ENCODE measurements at regions not wholly inside any gene's neighbourhood (a gene's known extent, or its start where the extent isn't known, plus 50 kb on each side); places are given as distances from the start of the nearest gene placed in this dataset.

DNA sequence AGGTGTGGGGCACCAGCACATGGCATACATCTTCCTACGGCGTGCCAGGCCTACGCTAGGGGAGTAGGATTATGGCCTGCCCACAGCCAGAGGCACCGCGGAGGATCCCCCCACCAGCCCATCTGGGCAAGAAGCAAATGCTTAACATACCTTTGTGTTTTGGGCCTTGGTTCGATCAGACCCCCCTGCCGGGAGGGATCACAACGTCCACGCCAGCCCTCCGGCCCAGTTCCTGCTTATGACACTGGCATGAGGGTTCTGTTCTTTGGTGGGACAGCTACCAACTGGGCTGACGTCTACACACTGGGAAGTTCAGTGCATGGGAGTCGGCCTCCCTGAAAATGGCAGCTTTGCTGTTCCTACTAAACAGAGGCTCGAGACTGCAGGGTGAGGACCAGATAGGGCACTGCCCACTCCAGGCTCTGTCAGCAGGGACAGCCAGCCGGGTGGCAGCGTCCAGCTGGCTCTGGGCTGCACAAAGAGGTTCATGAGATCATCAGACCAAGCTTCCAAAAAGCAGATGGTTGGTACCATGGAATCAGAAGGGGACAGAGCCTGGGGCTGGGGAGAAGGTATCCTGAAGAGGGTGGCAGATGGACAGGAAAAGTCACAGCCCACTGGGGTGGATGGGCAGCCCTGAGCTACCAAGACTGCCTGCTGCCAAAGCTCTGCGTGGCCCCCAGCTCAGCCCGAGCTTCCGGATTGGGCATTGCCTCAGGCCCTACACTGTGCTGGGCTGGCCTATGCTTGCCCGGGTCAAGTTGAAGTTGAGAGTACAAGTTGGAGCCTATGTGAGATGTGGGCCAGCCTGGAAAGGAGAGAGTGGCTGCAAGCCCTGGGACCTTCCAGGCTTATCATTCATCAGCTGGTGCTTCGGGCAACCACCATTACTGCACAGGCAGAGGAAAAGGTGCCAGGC, 61.7 kb upstream of the TEX51 start:
- TF ChIP-seq, protein P1, sequence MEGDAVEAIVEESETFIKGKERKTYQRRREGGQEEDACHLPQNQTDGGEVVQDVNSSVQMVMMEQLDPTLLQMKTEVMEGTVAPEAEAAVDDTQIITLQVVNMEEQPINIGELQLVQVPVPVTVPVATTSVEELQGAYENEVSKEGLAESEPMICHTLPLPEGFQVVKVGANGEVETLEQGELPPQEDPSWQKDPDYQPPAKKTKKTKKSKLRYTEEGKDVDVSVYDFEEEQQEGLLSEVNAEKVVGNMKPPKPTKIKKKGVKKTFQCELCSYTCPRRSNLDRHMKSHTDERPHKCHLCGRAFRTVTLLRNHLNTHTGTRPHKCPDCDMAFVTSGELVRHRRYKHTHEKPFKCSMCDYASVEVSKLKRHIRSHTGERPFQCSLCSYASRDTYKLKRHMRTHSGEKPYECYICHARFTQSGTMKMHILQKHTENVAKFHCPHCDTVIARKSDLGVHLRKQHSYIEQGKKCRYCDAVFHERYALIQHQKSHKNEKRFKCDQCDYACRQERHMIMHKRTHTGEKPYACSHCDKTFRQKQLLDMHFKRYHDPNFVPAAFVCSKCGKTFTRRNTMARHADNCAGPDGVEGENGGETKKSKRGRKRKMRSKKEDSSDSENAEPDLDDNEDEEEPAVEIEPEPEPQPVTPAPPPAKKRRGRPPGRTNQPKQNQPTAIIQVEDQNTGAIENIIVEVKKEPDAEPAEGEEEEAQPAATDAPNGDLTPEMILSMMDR (conservative IDR thresholded peaks at IDR 0.05), result no peak
- DNase-seq, result peak; percentile 41
- Histone ChIP-seq H3K27ac (ENCODE audit: low read depth, low read length) (no peak overlapping the region), H3K9ac (ENCODE audit: extremely low read depth, low read length, poor library complexity, severe bottlenecking) (no peak overlapping the region), H3K27me3 (ENCODE audit: control insufficient read depth, insufficient read depth, low read length, poor library complexity, severe bottlenecking) (no peaks in the 10 kb centered on the region), H3K36me3 (ENCODE audit: control insufficient read depth, insufficient read depth, low read length) (no peaks in the 10 kb centered on the region), H3K9me3 (ENCODE audit: control insufficient read depth, low read length) (no peaks in the 10 kb centered on the region), H3K4me1 (ENCODE audit: control insufficient read depth, insufficient read depth, low read length) (peaks cover 14% of the 10 kb centered on the region), H3K4me3 (ENCODE audit: low read length) (no peak overlapping the region)
- H3K9me3 Mint-ChIP-seq, result no peaks in the 10 kb centered on the region
- no peak overlapping the region for H3K4me3 Mint-ChIP-seq
- peaks cover 16% of the 10 kb centered on the region for H3K4me1 Mint-ChIP-seq
- 91 to 95% methylated on average over 13 to 20 of the region's 20 CpGs for WGBS, 2 experiments (ENCODE audit: insufficient coverage in 1 of 2, insufficient read length in 1 of 2)
- no peak overlapping the region for H3K27ac Mint-ChIP-seq
- H3K27me3 Mint-ChIP-seq (ENCODE audit: insufficient read depth), result no peaks in the 10 kb centered on the region
- H3K36me3 Mint-ChIP-seq (ENCODE audit: low read depth), result no peaks in the 10 kb centered on the region

DNA sequence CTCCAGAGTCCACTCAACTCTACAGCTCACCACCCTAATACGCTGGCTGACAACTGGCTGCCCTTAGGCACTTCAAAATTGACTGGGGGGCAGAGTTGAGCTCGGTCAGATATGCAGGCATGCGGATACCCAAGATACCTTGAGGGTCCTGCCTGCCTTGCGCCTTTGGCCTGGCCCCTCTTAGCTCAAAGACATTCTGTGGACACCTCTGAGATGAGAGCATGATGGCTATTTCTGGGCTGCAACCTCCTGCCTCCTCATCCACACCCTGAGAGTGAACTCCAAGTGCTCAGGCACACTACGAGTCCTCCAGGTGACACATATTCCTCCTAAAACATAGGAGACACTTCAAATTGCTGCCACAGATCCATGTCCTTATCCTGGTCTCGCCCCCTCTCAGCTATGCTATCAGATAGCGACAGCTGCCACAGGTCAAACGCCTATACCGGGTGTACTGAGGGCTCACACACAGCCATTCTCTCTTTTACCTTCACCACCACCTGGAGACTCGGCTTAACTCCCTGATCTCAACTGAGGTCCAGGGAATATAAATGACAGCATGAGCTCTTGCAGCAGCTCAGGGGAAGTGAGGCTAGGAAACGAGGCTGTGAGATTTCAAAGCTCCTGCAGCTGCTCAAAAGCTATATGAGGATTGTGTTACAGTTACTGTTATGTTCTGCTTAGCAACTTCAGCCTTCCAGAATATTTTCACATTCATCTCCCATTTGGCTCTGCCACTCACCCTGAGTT, 60.5 kb upstream of the TEX51 start:
- Histone ChIP-seq H3K36me3 (ENCODE audit: control insufficient read depth, insufficient read depth, low read length) (no peaks in the 10 kb centered on the region), H3K27me3 (ENCODE audit: control insufficient read depth, insufficient read depth, low read length, poor library complexity, severe bottlenecking) (no peaks in the 10 kb centered on the region), H3K4me3 (ENCODE audit: low read length) (peak overlapping the region; percentile 46), H3K9ac (ENCODE audit: extremely low read depth, low read length, poor library complexity, severe bottlenecking) (no peak overlapping the region), H3K4me1 (ENCODE audit: control insufficient read depth, insufficient read depth, low read length) (peaks cover 14% of the 10 kb centered on the region), H3K9me3 (ENCODE audit: control insufficient read depth, low read length) (no peaks in the 10 kb centered on the region), H3K27ac (ENCODE audit: low read depth, low read length) (no peak overlapping the region)
- Mint-ChIP-seq H3K9me3 (no peaks in the 10 kb centered on the region), H3K4me1 (peaks cover 16% of the 10 kb centered on the region), H3K27ac (no peak overlapping the region), H3K4me3 (no peak overlapping the region), H3K27me3 (ENCODE audit: insufficient read depth) (no peaks in the 10 kb centered on the region), H3K36me3 (ENCODE audit: low read depth) (no peaks in the 10 kb centered on the region)
- 81 to 90% methylated on average over 4 to 11 of the region's 11 CpGs for WGBS, 2 experiments (ENCODE audit: insufficient coverage in 1 of 2, insufficient read length in 1 of 2)
- TF ChIP-seq, protein P1 (conservative IDR thresholded peaks at IDR 0.05), result no peak
- peak; percentile 57 for DNase-seq

DNA sequence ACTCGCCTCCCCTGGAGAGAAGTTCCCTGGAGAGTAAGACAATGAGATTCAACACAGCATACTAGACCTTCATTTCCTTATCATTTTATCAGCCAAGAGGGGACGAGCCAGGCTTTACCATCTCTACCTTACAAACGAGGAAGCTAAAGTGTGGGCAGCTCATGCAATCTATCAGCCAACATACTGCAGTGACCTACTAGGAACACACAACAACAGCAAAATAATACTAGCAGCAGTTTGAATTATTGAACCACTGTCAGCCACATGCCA, 60.0 kb upstream of the TEX51 start:
- Histone ChIP-seq H3K9ac (ENCODE audit: extremely low read depth, low read length, poor library complexity, severe bottlenecking) (no peak overlapping the region), H3K27ac (ENCODE audit: low read depth, low read length) (no peak overlapping the region), H3K4me3 (ENCODE audit: low read length) (peak overlapping the region; percentile 46), H3K36me3 (ENCODE audit: control insufficient read depth, insufficient read depth, low read length) (no peaks in the 10 kb centered on the region), H3K9me3 (ENCODE audit: control insufficient read depth, low read length) (no peaks in the 10 kb centered on the region), H3K27me3 (ENCODE audit: control insufficient read depth, insufficient read depth, low read length, poor library complexity, severe bottlenecking) (no peaks in the 10 kb centered on the region), H3K4me1 (ENCODE audit: control insufficient read depth, insufficient read depth, low read length) (peaks cover 14% of the 10 kb centered on the region)
- H3K9me3 Mint-ChIP-seq, result no peaks in the 10 kb centered on the region
- no peak overlapping the region for H3K4me3 Mint-ChIP-seq
- TF ChIP-seq, protein P1 (conservative IDR thresholded peaks at IDR 0.05), result no peak
- peak; percentile 46 for DNase-seq
- peaks cover 16% of the 10 kb centered on the region for H3K4me1 Mint-ChIP-seq
- no peaks in the 10 kb centered on the region for H3K36me3 Mint-ChIP-seq (ENCODE audit: low read depth)
- H3K27me3 Mint-ChIP-seq (ENCODE audit: insufficient read depth), result no peaks in the 10 kb centered on the region
- no peak overlapping the region for H3K27ac Mint-ChIP-seq
- 30 to 59% methylated on average over 2 to 3 of the region's 3 CpGs for WGBS, 2 experiments (ENCODE audit: insufficient coverage in 1 of 2, insufficient read length in 1 of 2)

All from endodermal cell (in vitro differentiated cells).